Mesothelial cell of epicardium (in vitro differentiated cells): ENCODE measurements at regions not wholly inside any gene's neighbourhood (a gene's known extent, or its start where the extent isn't known, plus 50 kb on each side); places are given as distances from the start of the nearest gene placed in this dataset.

Source experiments
- DNase-seq, 2 experiments: peaks; one replicate each; pipeline ENCODE4 v3.0.0; 2021; ENCODE audit warnings: low spot score in 2 of 2; ENCODE audit not compliant: unreplicated experiment in 2 of 2
- H3K27ac Mint-ChIP-seq: 2 replicates; pipeline ENCODE4 v1.8.0; 2021; ENCODE audit warnings: mixed read lengths
- H3K27me3 Mint-ChIP-seq: 2 replicates; pipeline ENCODE4 v1.8.0; 2021; ENCODE audit warnings: low read depth, mixed read lengths
- H3K36me3 Mint-ChIP-seq: 2 replicates; pipeline ENCODE4 v1.8.0; 2021; ENCODE audit warnings: mixed read lengths
- H3K4me1 Mint-ChIP-seq: 2 replicates; pipeline ENCODE4 v1.8.0; 2021; ENCODE audit warnings: mixed read lengths
- H3K4me3 Mint-ChIP-seq: 2 replicates; pipeline ENCODE4 v1.8.0; 2021; ENCODE audit warnings: mild to moderate bottlenecking, moderate library complexity, mixed read lengths
- H3K9me3 Mint-ChIP-seq: 2 replicates; pipeline ENCODE4 v1.8.0; 2021; ENCODE audit warnings: mixed read lengths
- CTCF ChIP-seq: fragments of 200-600 bp; sonication (generic); IDR thresholded peaks from one replicate; pipeline ENCODE4 v1.5.0; 2021; ENCODE audit warnings: antibody characterized with exemption; ENCODE audit not compliant: unreplicated experiment

- Mint-ChIP-seq H3K27ac (no peak overlapping the region), H3K36me3 (no peaks in the 10 kb centered on the region), H3K9me3 (peaks cover 22% of the 10 kb centered on the region), H3K4me1 (no peaks in the 10 kb centered on the region), H3K27me3 (no peaks in the 10 kb centered on the region), H3K4me3 (no peak overlapping the region)
- no peak for DNase-seq
- no peak for TF ChIP-seq CTCF
Measured at GRCh38 chr3:104127830-104128229, 1238.9 kb upstream of the ALCAM start.

GRCh38 chr3:104132566-104133403, 1233.9 kb upstream of the ALCAM start:
- H3K9me3 Mint-ChIP-seq, result peaks cover 22% of the 10 kb centered on the region
- H3K27me3 Mint-ChIP-seq, result no peaks in the 10 kb centered on the region
- H3K4me1 Mint-ChIP-seq, result peaks cover 2% of the 10 kb centered on the region
- H3K36me3 Mint-ChIP-seq, result no peaks in the 10 kb centered on the region
- H3K27ac Mint-ChIP-seq, result peak overlapping the region; percentile 32
- no peak overlapping the region for H3K4me3 Mint-ChIP-seq
- no peak for TF ChIP-seq CTCF
- DNase-seq, result no peak

- TF ChIP-seq CTCF, result no peak
- no peak for DNase-seq
- no peak overlapping the region for H3K27ac Mint-ChIP-seq
- H3K36me3 Mint-ChIP-seq, result no peaks in the 10 kb centered on the region
- H3K9me3 Mint-ChIP-seq, result peaks cover 20% of the 10 kb centered on the region
- no peak overlapping the region for H3K4me3 Mint-ChIP-seq
- H3K27me3 Mint-ChIP-seq, result no peaks in the 10 kb centered on the region
- H3K4me1 Mint-ChIP-seq, result peaks cover 2% of the 10 kb centered on the region
Measured at GRCh38 chr3:104133630-104134029, 1233.1 kb upstream of the ALCAM start.

GRCh38 chr3:104137116-104137515, 1229.6 kb upstream of the ALCAM start:
- Mint-ChIP-seq H3K27me3 (no peaks in the 10 kb centered on the region), H3K36me3 (no peaks in the 10 kb centered on the region), H3K9me3 (no peaks in the 10 kb centered on the region), H3K4me3 (no peak overlapping the region), H3K27ac (no peak overlapping the region), H3K4me1 (peaks cover 2% of the 10 kb centered on the region)
- TF ChIP-seq CTCF, result no peak
- DNase-seq, result no peak

- Mint-ChIP-seq H3K27me3 (no peaks in the 10 kb centered on the region), H3K4me3 (no peak overlapping the region), H3K27ac (no peak overlapping the region), H3K36me3 (no peaks in the 10 kb centered on the region), H3K4me1 (no peaks in the 10 kb centered on the region), H3K9me3 (no peaks in the 10 kb centered on the region)
- no peak for TF ChIP-seq CTCF
- no peak for DNase-seq
Measured at GRCh38 chr3:104145164-104145563, 1221.5 kb upstream of the ALCAM start.

GRCh38 chr3:104149154-104149553, 1217.6 kb upstream of the ALCAM start:
- TF ChIP-seq CTCF, result no peak
- no peak overlapping the region for H3K4me3 Mint-ChIP-seq
- no peaks in the 10 kb centered on the region for H3K36me3 Mint-ChIP-seq
- no peak overlapping the region for H3K27ac Mint-ChIP-seq
- H3K4me1 Mint-ChIP-seq, result no peaks in the 10 kb centered on the region
- DNase-seq, result no peak
- H3K27me3 Mint-ChIP-seq, result no peaks in the 10 kb centered on the region
- no peaks in the 10 kb centered on the region for H3K9me3 Mint-ChIP-seq
